K562 (cell line): ENCODE measurements at regions not wholly inside any gene's neighbourhood (a gene's known extent, or its start where the extent isn't known, plus 50 kb on each side); places are given as distances from the start of the nearest gene placed in this dataset.

ENCODE experiments used
- ARID2 ChIP-seq: fragments of 450-650 bp; IDR thresholded peaks from 2 replicates; pipeline ENCODE4 v1.6.1; 2017; ENCODE audit warnings: antibody characterized with exemption, mild to moderate bottlenecking
- FOSL1 ChIP-seq: fragments of 200-800 bp; sonication (Bioruptor generic); conservative IDR thresholded peaks from 2 replicates; pipeline ENCODE4 v1.6.1; 2016; ENCODE audit warnings: missing genetic modification characterization, missing compliant biosample characterization
- NFXL1 ChIP-seq: fragments of 450-650 bp; formaldehyde crosslinking; IDR thresholded peaks from 2 replicates; pipeline ENCODE4 v1.4.0; 2021; ENCODE audit warnings: mild to moderate bottlenecking
- PURB ChIP-seq: sonication (generic); formaldehyde crosslinking; IDR thresholded peaks from 2 replicates; pipeline ENCODE4 v1.9.0; 2021; ENCODE audit warnings: low read depth, mild to moderate bottlenecking, missing genetic modification reagents
- SMARCA4 ChIP-seq: fragments of 450-650 bp; IDR thresholded peaks from 2 replicates; pipeline ENCODE4 v1.6.1; 2016
- SREBF2 ChIP-seq: sonication (generic); formaldehyde crosslinking; IDR thresholded peaks from 2 replicates; pipeline ENCODE4 v1.4.0; 2020; ENCODE audit warnings: mild to moderate bottlenecking, missing genetic modification reagents
- ZFP1 ChIP-seq: fragments of 450-650 bp; formaldehyde crosslinking; IDR thresholded peaks from 2 replicates; pipeline ENCODE4 v1.4.0; 2020; ENCODE audit warnings: mild to moderate bottlenecking, mixed read lengths
- ZNF165 ChIP-seq: fragments of 250-450 bp; sonication (Bioruptor Pico); IDR thresholded peaks from 2 replicates; pipeline ENCODE4 v1.4.0; 2020; ENCODE audit warnings: borderline replicate concordance
- ZNF217 ChIP-seq: sonication (generic); formaldehyde crosslinking; IDR thresholded peaks from 2 replicates; pipeline ENCODE4 v1.8.0; 2022; ENCODE audit warnings: mild to moderate bottlenecking, missing genetic modification reagents
- TF ChIP-seq, protein P1 (sequence below): sonication (generic); formaldehyde crosslinking; IDR thresholded peaks from 2 replicates; pipeline ENCODE4 v1.8.0; 2022; ENCODE audit warnings: missing genetic modification reagents, mild to moderate bottlenecking, moderate library complexity, borderline replicate concordance
- TF ChIP-seq, protein P2 (sequence below), 2 experiments: fragments of 450-650 bp; IDR thresholded peaks; 2 replicates each; pipeline ENCODE4 v1.6.1; 2016; ENCODE audit warnings: mild to moderate bottlenecking in 2 of 2, borderline replicate concordance in 1 of 2, low read depth in 1 of 2, moderate library complexity in 1 of 2
- TF ChIP-seq, protein P3 (sequence below), 2 experiments: fragments of 150-350 bp in 1 of 2; IDR thresholded peaks; 2 replicates each; pipeline ENCODE4 v1.6.1; 2012 to 2016; ENCODE audit warnings: low read depth in 2 of 2, low read length in 2 of 2, mild to moderate bottlenecking in 1 of 2, moderate library complexity in 1 of 2
- TF ChIP-seq, protein P4 (sequence below): fragments of 450-650 bp; formaldehyde crosslinking; IDR thresholded peaks from 2 replicates; pipeline ENCODE4 v1.4.0; 2022; ENCODE audit warnings: missing genetic modification characterization

DNA sequence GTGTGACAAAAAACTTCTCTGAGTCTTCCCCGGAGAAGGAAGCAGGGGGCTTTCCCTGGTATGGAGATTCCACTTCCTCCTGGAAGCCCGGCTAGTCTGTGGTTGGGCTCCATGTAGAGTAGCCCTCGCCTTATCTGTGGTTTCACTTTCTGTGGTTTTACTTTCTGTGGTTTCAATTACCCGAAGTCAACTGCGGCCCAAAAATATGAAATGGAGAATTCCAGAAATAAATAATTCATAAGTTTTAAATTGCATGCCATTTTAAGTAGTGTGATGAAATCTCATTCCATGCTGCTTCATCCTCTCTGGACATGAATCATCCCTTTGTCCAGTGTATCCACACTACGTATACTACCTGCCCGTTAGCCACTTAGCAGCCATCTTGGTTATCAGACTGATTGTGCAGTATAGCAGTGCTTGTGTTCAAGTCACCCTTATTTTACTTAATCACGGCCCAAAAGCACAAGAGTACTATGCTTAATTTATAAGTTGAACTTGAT, 275.0 kb upstream of the SESN3 start (continued):
- TF ChIP-seq, protein P1, sequence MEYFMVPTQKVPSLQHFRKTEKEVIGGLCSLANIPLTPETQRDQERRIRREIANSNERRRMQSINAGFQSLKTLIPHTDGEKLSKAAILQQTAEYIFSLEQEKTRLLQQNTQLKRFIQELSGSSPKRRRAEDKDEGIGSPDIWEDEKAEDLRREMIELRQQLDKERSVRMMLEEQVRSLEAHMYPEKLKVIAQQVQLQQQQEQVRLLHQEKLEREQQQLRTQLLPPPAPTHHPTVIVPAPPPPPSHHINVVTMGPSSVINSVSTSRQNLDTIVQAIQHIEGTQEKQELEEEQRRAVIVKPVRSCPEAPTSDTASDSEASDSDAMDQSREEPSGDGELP (CRISPR knock-in tag), result no peak
- TF ChIP-seq SREBF2 (CRISPR knock-in tag) (no peak), ARID2 (no peak), PURB (CRISPR knock-in tag) (no peak), ZNF217 (no peak), NFXL1 (0 out of 2 replicates have a peak, but pooled peaks have one; percentile 31), FOSL1 (tag) (0 out of 2 replicates have a peak, but pooled peaks have one; percentile 33), SMARCA4 (no peak; the same call in 1 of the 2 replicates), ZNF165 (CRISPR knock-in tag) (peak; percentile 94), ZFP1 (CRISPR knock-in tag) (peak; percentile 79; the same call in 1 of the 2 replicates)
- TF ChIP-seq, protein P2, sequence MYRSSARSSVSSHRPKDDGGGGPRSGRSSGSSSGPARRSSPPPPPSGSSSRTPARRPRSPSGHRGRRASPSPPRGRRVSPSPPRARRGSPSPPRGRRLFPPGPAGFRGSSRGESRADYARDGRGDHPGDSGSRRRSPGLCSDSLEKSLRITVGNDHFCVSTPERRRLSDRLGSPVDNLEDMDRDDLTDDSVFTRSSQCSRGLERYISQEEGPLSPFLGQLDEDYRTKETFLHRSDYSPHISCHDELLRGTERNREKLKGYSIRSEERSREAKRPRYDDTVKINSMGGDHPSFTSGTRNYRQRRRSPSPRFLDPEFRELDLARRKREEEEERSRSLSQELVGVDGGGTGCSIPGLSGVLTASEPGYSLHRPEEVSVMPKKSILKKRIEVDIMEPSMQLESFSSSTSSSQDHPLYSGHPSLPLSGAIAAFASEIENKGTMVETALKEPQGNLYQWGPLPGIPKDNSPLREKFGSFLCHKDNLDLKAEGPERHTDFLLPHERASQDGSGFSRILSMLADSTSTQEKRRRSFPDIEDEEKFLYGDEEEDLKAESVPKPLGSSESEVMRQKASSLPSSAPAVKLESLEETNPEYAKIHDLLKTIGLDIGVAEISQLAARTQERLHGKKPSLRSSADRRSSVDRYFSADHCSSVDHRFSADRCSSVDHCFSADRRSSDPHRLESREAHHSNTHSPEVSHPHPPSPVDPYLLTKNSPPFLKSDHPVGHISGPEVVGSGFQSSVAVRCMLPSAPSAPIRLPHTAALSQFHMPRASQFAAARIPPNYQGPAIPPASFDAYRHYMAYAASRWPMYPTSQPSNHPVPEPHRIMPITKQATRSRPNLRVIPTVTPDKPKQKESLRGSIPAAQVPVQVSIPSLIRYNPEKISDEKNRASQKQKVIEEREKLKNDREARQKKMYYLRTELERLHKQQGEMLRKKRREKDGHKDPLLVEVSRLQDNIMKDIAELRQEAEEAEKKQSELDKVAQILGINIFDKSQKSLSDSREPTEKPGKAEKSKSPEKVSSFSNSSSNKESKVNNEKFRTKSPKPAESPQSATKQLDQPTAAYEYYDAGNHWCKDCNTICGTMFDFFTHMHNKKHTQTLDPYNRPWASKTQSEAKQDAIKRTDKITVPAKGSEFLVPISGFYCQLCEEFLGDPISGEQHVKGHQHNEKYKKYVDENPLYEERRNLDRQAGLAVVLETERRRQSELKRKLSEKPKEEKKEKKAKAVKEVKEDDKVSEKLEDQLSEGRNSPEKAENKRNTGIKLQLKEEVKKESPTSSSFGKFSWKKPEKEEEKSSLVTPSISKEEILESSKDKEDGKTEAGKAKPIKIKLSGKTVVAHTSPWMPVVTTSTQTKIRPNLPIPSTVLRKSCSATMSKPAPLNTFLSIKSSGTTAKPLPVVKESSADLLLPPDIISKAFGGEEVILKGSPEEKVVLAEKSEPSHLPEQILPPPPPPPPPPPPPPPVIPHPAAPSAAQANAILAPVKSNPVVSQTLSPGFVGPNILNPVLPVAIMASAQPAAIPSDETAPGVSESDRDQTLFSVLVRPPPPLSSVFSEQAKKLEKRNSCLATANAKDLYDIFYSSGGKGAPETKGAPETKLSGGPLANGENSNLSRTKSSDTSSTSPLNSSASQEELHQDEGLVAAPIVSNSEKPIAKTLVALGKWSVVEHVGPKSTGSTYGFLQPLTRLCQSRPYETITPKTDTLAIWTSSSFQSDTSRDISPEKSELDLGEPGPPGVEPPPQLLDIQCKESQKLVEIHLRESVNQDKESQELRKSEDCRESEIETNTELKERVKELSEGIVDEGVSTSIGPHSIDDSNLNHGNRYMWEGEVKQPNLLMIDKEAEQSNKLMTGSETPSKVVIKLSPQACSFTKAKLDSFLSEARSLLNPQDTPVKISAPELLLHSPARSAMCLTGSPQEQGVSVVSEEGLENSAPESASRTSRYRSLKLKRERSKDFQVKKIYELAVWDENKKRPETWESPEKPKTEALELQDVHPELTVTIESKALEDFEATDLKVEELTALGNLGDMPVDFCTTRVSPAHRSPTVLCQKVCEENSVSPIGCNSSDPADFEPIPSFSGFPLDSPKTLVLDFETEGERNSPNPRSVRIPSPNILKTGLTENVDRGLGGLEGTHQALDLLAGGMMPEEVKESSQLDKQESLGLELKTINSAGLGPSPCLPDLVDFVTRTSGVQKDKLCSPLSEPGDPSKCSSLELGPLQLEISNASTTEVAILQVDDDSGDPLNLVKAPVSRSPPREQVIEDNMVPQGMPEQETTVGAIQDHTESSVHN (IDR thresholded peaks at IDR 0.05; ENCODE audit: borderline replicate concordance in 1 of 2, low read depth in 1 of 2), result no peak
- TF ChIP-seq, protein P3, sequence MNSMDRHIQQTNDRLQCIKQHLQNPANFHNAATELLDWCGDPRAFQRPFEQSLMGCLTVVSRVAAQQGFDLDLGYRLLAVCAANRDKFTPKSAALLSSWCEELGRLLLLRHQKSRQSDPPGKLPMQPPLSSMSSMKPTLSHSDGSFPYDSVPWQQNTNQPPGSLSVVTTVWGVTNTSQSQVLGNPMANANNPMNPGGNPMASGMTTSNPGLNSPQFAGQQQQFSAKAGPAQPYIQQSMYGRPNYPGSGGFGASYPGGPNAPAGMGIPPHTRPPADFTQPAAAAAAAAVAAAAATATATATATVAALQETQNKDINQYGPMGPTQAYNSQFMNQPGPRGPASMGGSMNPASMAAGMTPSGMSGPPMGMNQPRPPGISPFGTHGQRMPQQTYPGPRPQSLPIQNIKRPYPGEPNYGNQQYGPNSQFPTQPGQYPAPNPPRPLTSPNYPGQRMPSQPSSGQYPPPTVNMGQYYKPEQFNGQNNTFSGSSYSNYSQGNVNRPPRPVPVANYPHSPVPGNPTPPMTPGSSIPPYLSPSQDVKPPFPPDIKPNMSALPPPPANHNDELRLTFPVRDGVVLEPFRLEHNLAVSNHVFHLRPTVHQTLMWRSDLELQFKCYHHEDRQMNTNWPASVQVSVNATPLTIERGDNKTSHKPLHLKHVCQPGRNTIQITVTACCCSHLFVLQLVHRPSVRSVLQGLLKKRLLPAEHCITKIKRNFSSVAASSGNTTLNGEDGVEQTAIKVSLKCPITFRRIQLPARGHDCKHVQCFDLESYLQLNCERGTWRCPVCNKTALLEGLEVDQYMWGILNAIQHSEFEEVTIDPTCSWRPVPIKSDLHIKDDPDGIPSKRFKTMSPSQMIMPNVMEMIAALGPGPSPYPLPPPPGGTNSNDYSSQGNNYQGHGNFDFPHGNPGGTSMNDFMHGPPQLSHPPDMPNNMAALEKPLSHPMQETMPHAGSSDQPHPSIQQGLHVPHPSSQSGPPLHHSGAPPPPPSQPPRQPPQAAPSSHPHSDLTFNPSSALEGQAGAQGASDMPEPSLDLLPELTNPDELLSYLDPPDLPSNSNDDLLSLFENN (IDR thresholded peaks at IDR 0.05; ENCODE audit: low read depth in 2 of 2, low read length in 2 of 2), result no peak
- TF ChIP-seq, protein P4, sequence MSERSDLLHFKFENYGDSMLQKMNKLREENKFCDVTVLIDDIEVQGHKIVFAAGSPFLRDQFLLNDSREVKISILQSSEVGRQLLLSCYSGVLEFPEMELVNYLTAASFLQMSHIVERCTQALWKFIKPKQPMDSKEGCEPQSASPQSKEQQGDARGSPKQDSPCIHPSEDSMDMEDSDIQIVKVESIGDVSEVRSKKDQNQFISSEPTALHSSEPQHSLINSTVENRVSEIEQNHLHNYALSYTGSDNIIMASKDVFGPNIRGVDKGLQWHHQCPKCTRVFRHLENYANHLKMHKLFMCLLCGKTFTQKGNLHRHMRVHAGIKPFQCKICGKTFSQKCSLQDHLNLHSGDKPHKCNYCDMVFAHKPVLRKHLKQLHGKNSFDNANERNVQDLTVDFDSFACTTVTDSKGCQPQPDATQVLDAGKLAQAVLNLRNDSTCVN (CRISPR knock-in tag), result peak; percentile 66; the same call in 1 of the 2 replicates
